Bronchial epithelial cell (primary cell): ENCODE measurements at regions not wholly inside any gene's neighbourhood (a gene's known extent, or its start where the extent isn't known, plus 50 kb on each side); places are given as distances from the start of the nearest gene placed in this dataset.

Source experiments
- DNase-seq: peaks from one replicate; pipeline ENCODE4 v3.0.0-alpha.2; 2010; ENCODE audit warnings: low read depth
- FAIRE-seq: peaks from 2 replicates; lab custom pipeline; 2011; peaks lifted over from hg19 to GRCh38; lab: Jason Lieb, UNC
- H3K27me3 ChIP-seq: 2 replicates; pipeline ENCODE4 v1.5.1; 2011; ENCODE audit warnings: low read length; ENCODE audit not compliant: control insufficient read depth, insufficient read depth
- H3K36me3 ChIP-seq: 2 replicates; pipeline ENCODE4 v1.5.1; 2011; ENCODE audit warnings: low read length; ENCODE audit not compliant: control insufficient read depth, insufficient read depth
- H3K4me3 ChIP-seq: 2 replicates; pipeline ENCODE4 v1.5.1; 2011; ENCODE audit warnings: mild to moderate bottlenecking, low read depth, low read length, control low read depth
- CTCF ChIP-seq: IDR thresholded peaks from 2 replicates; pipeline ENCODE4 v1.5.1; 2011; ENCODE audit warnings: mild to moderate bottlenecking, moderate library complexity, low read length, control low read depth, inconsistent platforms; ENCODE audit not compliant: insufficient read depth, severe bottlenecking

- no peak overlapping the region for H3K4me3 ChIP-seq
- FAIRE-seq (no peak), DNase-seq (no peak)
- no peaks in the 10 kb centered on the region for H3K27me3 ChIP-seq
- TF ChIP-seq CTCF: no peak
- no peaks in the 10 kb centered on the region for H3K36me3 ChIP-seq
These were observed 575.2 kb upstream of the TPK1 start for GRCh38 chr7:145411066-145411465.

- Histone ChIP-seq H3K27me3 (no peaks in the 10 kb centered on the region), H3K36me3 (no peaks in the 10 kb centered on the region), H3K4me3 (no peak overlapping the region)
- TF ChIP-seq CTCF: no peak
- FAIRE-seq (no peak), DNase-seq (no peak)
These were observed 562.9 kb upstream of the TPK1 start for GRCh38 chr7:145398758-145399157.

GRCh38 chr7:145394126-145394525 is 558.3 kb upstream of the TPK1 start:
- H3K36me3 ChIP-seq: no peaks in the 10 kb centered on the region
- FAIRE-seq: no peak
- H3K27me3 ChIP-seq: no peaks in the 10 kb centered on the region
- H3K4me3 ChIP-seq: no peak overlapping the region
- no peak for DNase-seq
- no peak for TF ChIP-seq CTCF

GRCh38 chr7:145382762-145383161 is 546.9 kb upstream of the TPK1 start:
- Histone ChIP-seq H3K36me3 (no peaks in the 10 kb centered on the region), H3K4me3 (no peak overlapping the region), H3K27me3 (no peaks in the 10 kb centered on the region)
- DNase-seq (no peak), FAIRE-seq (no peak)
- no peak for TF ChIP-seq CTCF

GRCh38 chr7:145378197-145378596 is 542.3 kb upstream of the TPK1 start:
- DNase-seq: no peak
- no peak for FAIRE-seq
- TF ChIP-seq CTCF: no peak

GRCh38 chr7:145360511-145361100 is 524.8 kb upstream of the TPK1 start:
- no peak for TF ChIP-seq CTCF
- H3K36me3 ChIP-seq: no peaks in the 10 kb centered on the region
- no peaks in the 10 kb centered on the region for H3K27me3 ChIP-seq
- FAIRE-seq: no peak
- no peak overlapping the region for H3K4me3 ChIP-seq
- DNase-seq: no peak

More at GRCh38 chr7:145378197-145378596, 542.3 kb upstream of the TPK1 start:
- no peaks in the 10 kb centered on the region for H3K36me3 ChIP-seq
- no peaks in the 10 kb centered on the region for H3K27me3 ChIP-seq
- H3K4me3 ChIP-seq: no peak overlapping the region
